Inflammatory macrophage treated with lipopolysaccharide for 4 hours (primary cell): ENCODE measurements at regions not wholly inside any gene's neighbourhood (a gene's known extent, or its start where the extent isn't known, plus 50 kb on each side); places are given as distances from the start of the nearest gene placed in this dataset.

ENCODE experiments used
- DNase-seq: peaks from one replicate; pipeline ENCODE4 v3.0.0-alpha.2; 2020

DNA sequence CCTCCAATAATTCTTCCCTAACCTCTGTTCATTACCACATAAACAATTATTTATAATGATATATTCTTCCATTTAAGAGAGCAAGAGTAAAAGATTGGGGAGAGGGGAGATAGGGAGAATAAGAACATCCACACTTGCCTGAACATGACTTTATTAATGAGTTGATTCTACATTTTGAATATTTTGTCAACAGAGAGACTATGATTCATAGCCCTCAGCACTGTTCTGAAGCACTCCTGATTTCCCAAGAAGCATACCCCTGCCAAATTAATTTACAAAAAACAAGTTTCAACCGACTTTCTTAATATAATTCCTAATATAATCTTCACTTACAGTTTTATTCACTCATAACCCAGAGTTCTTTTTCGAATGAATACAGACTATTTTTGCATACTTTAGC, 828.8 kb downstream of the ROBO2 start:
- DNase-seq = no peak

DNA sequence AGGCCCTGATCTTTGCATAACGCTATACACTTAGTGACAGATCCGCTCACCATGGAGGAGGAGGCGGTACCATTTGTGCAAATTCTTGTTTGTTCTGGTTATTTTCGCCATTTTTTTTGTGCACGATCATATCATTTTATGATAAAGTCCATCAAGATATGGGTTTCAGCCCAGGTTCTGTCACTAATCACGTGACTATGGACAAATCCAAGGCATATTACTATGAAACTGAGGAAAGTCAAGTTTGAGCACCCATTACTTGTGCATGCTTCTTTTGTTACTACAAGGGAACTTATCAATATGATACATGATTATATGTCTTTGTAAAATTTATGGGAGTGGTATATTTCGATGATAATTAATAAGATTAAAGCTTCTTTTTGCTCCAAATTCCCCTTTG, 829.5 kb downstream of the ROBO2 start:
- no peak for DNase-seq

DNA sequence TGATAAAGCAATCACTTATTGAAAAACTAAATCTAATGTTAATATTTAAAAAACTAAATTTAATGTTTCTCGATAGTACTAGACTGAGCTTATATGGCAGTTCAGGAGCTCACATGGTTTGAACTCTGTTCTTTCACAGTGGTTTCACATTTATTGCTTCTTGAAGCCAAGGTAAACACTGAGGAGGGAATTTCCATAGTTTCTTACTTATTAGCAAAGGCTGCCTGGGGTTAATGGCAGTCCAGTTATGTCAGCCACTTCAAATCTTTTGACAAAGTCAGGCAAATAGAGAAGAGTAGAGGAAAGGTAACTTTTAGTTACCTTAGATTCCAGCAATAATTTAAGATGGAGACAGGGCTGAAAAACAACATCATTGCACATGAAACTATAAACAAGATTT, 831.5 kb downstream of the ROBO2 start:
- no peak for DNase-seq

DNA sequence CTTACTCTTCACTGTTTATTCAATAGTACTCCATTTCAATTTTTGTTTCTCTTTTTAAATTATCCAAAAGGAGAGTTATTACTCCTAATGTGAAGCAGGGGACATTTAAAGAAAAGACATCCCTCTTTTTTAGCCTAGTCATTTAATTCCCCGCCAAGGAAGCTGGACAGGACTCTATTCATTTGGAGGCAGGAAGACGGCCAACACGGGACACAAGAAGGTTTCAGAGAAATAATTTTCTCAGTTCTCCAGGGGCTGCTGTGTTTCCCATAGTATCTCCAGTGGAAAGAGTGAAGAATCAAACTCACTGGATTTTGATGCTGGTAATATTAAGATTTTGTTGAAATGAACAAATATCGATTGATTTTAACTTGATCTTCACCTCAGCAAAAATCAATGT, 833.7 kb downstream of the ROBO2 start:
- DNase-seq = no peak

DNA sequence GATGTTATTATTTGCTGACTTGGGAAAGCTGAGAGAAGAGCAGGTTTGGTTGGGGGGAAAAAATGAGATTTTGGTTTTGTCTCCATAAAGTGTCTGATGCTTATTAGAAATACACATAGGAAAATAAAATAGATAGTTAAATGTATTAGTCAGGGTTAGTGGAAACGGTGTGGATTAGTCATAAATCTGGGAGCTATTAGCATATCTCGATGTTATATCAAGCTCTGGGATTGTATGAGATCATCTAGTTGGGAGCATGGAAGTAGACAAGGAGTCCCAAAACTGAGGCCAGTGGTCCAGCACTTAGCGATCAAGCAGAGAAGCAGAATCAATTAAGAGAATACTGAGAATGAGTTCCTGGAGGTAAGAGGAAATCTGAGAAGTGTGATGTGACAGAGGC, 845.5 kb downstream of the ROBO2 start:
- no peak for DNase-seq

DNA sequence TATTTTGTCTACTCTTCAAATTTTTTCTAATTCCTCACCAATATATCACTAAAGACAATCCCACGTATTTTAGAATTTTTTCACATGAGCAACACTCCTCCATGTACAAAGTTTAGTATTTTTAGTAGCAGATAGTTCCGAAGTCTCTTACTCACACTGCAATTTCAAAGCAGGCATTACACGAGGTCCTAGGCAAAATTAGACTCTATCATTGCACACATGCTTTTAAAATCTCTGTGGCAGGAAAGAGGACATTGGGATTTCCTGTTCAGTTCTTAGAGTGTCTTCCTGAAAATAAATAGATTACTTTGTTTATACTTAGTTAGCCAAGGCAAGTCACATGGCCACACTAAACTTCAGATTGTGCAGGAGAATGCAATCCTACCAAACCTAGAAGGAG, 847.7 kb downstream of the ROBO2 start:
- no peak for DNase-seq

DNA sequence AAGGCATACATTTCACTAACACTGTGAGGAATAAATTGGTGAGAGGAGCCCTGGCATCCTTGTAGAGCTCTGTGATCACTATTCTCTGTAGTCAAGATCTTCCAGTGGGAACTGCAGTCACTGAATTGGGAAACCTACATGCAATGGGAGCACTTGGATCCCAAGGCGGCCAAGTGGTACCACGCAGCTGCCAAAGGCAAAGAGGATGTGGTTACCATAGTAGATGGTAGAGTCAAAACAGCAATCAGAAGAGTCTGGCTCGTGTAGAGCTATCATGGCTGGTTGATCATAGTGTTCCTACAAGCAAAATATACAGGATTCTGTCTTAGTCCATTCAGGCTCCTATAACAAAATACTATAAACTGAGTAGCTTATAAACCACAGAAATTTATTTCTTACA, 849.7 kb downstream of the ROBO2 start:
- DNase-seq = no peak

DNA sequence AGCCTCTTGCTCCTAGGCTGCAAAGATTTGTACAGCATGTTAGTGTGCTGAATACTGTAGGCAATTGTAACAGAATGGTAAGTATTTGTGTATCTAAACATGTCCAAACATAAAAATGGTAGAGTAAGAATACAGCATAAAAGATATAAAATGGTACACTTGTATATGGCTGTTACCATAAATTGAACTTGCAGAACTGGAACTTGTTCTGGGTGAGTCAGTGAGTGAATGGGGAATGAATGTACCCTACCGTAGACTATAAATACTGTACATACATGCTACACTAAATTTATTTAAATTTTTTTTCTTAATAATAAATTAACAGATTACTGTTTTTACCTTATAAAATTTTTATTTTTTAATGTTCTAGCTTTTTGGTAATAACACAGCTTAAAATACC, 858.7 kb downstream of the ROBO2 start:
- no peak for DNase-seq

DNA sequence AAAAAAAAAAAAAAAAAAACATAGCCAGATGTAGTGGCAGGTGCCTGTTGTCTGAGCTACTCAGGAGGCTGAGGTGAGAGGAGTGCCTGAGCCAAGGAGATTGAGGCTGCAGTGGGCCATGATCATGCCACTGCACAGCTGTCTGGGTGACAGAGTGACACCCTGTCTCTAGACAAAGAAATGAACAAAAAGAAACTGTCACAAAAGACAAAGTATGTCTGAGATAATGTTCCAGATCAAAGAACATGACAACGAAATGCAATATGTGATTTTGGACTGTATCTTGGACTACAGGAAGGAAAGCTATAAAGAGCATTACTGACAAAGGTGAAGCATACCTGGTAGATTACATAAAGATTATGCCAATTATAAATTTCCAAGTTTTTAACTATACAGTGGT, 862.8 kb downstream of the ROBO2 start:
- no peak for DNase-seq

DNA sequence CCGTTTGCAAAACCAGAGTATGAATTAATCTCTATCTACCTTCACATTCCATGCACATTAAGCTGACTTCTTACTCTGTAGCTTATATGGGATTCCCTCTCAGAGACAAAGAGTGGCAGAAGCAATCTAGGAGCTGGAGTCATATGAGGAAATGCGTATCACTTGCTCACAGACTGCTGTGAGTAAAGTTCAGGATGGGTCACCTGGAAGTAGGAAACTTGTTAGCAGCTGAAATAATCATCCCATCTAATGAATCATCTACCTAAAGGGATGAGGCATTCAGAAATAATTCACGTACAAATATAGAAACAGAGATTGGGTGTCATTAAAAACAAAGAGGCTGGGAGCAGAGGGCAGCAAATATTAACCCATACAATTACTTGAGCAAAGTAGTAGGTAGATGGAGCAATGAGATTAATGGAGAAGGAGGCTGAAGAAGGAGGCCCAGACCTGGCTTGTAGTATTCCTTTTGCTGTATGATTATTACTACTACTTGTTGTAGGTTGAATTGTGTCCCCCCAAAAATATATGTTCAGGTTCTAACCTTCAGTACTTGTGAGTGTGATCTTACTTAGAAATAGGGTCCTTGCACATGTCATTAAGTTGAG, 866.3 kb downstream of the ROBO2 start:
- DNase-seq = no peak

DNA sequence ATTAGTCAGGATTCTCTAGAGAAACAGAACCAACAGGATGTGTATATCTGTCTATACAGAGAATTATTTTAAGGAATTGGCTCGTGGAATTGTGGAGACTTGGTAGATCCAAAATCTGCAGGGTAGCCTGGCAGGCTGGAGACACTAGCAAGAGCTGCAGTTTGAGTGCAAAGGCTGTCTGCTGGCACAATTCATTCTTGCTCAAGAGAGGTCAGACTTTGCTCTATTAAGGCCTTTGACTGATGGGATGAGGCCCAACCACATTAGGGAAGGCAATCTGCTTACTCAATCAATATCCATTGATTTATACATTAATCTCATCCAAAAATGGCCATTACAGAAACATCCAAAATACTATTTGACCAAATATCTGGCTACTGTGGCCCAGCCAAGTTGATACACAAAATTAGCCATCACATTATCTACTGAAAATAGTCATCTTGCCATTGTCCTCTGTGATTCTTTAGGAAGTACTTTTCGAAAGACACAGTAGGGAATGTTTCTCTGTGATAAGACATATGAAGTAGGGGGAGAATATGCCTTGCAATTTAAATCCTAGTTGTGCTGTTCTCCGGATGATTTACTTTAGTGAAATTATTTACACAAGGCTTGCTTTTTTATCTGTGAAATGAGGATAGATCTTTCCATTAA, 873.8 kb downstream of the ROBO2 start:
- no peak for DNase-seq

DNA sequence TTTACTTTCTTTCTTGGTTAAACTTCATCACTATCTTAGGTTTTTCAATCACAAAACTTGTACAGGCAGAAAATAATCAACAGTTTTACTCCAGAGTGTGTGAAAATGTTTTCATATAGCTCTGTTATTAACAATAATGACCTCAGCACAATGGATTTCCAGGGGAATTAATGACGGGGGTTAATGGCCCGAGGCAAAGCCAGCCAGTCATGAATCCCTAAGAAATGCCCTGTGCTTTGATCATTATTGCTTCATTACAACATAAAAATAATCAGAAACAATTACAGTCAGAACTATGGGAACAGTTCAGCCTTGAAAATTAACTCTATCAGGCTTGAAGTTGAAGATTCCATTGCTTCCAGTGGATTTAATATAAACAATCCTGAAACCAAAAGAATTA, 875.4 kb downstream of the ROBO2 start:
- no peak for DNase-seq

DNA sequence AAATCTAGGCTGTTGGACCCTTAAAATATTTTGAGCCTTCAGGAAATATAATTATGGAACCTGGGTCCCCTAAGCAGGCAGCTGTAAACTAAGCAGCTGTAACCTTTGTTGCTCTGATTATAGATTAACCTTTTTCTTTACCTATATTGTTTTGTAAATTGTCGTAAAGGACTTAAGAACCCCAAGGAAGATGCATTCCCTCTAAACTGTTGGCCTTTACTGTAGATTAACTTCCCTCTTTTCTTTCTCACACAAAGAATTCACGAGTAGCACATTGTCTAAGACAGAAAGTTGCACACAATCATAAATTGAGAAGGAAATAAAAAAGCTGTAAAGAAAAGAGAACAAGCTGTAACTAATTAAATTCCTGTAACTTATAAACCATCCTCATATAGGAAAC, 877.3 kb downstream of the ROBO2 start:
- no peak for DNase-seq

DNA sequence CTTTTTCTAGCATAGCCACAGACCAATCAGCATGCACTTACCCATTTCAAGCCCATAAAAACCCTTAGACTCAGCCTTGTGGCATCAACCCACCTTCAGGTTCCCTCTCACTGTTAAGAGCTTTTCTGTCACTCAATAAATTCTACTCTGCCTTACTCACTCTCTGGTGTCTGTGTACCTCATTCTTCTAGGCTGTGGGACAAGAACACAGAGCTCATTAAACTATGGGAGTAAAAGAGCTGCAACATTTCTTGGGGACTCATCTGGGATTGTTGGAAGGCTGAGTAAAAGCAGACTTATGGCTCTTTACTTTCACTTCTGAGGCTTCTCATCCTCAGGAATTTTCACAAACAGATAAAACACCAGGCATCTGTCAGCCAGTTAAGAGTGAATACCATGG, 879.3 kb downstream of the ROBO2 start:
- DNase-seq = no peak

DNA sequence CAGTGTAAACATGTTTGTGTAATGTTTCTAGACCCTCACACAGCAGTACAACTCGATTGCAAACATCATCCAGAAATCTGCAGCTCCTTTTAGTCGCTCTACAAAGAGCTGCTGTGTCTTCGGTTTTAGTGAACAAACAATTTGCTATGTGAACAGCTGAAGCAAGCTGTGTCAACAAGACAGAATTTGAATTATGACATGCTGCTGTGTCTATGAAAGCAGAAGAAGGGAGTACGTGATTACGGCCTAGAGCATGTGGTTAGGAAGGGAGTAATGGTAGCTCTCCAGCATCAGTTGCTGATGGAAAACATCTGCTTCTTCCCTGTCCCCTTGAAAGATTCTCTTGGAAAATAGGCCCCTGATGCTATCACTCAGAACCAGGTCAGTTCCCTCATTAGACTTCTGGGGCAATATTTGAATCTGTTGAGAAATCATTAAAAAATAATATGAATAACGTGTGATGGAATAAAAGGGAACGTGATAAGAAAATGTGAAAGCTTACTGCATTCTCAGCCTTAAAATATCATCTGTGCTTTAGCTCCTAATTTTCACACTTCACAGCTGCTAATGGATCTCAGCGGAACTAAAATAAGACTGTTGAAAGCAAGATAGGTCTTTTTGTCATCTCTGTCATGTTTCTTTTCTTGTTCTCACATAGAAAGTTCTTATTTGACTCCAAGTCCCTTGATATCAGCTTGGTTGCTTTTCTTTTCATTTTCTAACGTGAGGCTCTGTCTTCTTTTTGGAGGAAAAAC, 891.5 kb downstream of the ROBO2 start:
- DNase-seq = no peak

DNA sequence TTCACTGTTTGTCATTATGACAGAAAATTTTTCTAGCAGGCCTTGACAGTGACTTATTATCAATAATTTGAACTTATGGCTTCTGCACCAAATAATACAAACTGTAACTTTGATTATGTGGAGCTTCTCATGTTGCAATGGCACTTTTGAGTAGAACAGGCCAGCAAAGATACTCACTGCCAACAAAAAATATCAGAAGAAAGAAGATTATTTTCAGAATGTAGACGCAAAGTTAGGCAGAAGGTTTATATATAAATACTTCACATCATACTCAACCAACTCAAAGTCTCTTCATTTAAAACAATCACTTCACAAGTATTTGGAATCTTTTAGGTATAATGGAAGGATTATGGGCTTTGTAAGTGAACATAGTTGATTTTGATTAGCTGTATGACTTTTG, 893.0 kb downstream of the ROBO2 start:
- no peak for DNase-seq

DNA sequence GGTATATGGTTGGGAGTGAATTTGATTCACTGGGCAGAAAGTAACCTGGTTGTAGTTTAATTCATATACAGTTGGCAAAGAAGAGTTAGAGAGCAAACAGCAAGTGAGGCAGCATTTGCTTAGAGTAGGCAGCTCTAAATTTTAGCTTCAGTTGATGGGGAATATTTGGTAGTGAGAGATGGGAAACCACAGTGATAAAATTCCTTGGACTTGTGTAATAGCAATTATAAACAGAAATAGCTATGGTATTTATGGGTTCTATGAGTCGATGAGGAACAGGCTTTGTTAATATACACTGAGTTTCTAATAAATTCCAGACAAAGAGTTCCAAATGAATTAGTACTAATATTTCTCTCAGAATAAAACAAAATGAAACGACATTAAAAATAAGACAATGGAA, 894.0 kb downstream of the ROBO2 start:
- DNase-seq = no peak

DNA sequence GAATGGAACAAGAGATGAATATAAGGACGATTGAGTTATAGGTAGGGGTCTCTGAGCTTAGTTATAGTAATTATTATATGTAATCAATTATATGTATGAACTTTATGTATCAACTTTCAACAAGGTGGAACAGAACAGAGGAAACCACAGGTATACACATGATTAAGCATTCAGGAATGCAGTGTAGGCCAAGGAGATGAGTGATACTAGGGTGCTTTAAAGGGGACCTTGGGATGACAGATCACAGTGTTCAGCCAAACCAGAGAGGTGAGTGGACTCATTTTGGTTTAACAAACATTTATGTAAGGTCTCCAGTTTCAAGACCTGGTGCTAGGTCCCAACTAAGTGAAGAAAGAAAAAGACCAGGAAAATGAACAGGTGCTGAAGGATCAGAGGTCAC, 895.5 kb downstream of the ROBO2 start:
- no peak for DNase-seq

DNA sequence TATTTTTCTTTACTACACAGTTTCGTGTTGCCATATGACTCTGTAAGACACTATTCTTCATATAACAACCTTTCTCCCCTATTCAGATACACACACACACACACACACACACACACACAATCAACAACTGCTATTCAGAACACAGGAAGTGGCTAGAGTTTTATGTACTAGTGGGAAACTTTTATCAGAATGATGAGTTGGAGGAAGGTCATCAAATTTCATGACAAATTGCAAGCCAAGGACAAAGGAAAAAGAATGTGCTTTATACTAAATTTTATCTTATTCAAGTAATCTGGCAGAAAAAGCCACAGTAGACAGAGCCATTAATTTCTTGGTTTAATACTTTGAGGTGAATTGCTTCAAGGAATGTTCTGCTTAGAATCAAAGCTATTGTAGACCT, 899.8 kb downstream of the ROBO2 start:
- DNase-seq = no peak

DNA sequence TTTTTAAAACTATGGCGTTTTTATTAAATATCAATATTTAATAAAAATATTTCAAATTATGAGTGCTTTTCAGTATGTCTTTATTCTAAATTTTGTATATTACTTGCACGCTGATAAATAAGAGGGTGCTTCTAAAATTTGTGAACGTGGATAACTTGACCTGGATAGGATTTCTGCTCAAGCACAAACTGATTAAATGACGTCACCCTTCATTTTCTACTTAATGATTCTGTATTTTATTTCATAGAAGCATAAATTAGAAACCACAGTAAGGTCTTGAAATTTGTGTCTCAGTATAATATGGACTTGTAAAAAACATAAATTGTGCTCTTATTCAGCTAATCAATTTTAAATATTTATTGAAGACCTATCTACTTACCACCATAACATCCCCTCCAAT, 903.7 kb downstream of the ROBO2 start:
- DNase-seq = no peak

DNA sequence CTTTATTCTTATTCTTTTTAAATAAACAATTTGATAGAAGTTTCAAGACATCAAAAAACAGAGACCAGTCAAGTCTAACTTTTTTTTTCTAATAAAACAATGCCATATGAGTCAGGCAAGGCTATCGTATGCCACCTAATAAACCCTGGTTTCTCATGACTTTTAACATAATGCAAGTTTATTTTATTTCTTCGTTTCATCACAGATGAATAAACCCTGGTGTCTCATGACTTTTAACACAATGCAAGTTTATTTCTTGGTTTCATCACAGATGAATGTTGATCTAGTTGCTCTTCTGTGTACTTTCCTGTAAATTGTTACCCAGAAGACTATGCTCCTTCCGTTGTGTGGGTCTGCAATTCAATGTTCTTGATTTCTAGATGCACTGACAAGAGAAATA, 905.4 kb downstream of the ROBO2 start:
- DNase-seq = no peak

DNA sequence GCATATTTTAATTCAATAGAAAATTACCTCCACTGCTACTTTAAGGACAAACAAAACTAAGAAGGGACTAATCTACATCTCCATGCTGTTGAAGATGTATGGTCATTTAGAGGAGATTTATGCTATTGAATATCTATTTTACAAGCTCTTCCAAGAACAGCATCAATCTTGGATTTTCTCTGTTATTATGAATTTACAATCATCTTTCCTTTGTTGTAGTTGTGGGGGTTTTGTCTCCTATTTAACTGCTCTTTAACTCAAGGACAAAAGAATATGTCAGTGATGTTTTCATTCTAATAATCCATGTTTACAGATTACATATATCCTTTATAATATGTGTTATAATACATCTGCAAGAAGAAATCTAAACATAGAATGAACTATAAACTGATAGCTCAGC, 907.8 kb downstream of the ROBO2 start:
- no peak for DNase-seq

DNA sequence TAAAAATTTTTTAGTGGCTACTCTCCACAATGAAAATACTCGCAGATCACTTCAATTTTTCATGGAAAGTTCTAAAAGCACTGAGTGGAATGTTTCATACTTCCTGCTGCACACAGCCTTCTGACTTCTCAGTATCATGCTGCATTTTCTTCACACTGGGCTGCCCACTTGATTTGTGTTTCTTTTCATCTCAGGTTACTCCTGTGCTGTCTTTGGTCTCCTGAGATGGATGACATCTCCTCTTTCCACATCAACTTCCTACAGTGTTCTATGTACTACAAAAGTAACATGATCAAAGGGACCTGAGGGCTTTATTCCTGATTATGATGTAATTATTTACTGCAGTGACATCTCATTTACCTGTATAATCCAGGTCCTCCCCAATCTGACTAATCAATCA, 927.7 kb downstream of the ROBO2 start:
- DNase-seq = no peak

DNA sequence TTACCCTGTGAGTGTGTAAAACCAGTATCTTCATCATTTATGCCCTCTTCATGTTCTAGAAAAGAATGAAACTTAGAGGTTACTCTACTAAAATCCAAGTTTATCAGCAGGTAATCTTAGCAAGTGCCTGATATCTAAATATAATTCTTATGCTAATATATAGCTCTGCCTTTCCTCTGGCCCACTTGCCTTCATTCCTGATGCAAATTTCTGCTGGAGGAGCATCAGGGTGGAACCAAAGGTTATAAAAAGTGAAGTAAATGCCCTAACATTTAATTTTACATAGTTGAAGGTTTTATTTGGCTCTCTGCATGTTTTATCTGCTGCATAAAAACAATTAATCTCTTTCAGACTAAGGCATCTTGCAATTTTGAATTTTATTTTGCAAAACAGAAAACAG, 936.2 kb downstream of the ROBO2 start:
- no peak for DNase-seq

DNA sequence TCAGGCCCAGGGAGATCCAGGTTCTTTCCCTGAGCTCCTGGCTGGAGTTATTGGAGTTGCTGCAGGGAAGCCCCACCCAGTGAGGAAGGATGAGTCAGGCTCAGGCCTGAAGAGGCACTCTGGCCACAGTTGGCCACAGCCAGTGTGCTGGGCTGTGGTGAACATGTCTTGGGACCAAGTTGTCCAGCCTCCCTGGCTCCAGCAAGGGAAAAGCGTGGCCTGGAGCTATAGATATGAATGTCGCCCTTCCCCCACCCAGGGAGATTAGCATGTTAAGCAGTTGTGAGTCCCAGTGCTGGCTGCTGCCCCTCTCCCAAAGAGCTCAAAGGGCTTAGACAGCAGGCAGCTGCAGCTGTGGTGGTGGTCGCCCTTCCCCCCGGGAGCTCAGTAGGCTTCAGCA, 963.2 kb downstream of the ROBO2 start:
- no peak for DNase-seq
